Activated T-cell treated with anti-CD3 and anti-CD28 coated beads for 1 hour (primary cell): ENCODE measurements at regions not wholly inside any gene's neighbourhood (a gene's known extent, or its start where the extent isn't known, plus 50 kb on each side); places are given as distances from the start of the nearest gene placed in this dataset.
"Not testable (repeated sequence)": the region's sequence is repeated elsewhere in the genome, so short reads cannot be mapped to it uniquely, and the experiment has no call there.

Experiments used
- DNase-seq: peaks from one replicate; pipeline ENCODE4 v3.0.0-alpha.2; 2020; ENCODE audit warnings: low read depth

DNA sequence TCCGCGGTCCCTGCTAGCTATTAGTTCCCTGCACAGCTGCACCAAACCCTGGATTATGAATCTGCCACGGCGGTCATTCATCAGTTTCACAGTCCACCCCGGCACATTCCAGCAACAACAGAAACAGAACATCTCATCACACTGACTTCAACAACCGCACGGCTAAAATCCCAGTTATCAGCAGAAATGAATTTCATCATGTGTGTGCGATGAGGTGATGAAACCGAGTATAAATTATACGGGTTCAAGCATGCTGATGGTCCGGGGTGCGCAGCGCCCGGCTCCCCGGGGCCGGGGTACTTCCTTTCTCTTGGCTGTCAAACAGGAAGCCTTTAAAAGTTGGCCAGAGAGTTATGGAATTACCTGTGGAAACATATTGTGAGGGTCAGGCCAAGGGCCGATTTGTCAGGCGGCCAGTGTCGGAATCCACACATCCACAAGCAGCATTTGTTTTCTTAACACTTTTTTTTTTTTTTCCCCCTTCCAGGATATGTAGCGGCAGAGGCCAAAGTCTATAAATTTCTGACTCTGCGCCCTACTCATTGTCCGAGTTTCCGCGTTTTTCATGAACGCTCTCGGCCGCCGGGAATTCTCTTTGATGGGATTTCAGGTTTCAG is 420.9 kb upstream of the MGMT start:
- no peak for DNase-seq

- DNase-seq: no peak
Observed at GRCh38 chr10:129046962-129047361, 420.1 kb upstream of the MGMT start.

DNA sequence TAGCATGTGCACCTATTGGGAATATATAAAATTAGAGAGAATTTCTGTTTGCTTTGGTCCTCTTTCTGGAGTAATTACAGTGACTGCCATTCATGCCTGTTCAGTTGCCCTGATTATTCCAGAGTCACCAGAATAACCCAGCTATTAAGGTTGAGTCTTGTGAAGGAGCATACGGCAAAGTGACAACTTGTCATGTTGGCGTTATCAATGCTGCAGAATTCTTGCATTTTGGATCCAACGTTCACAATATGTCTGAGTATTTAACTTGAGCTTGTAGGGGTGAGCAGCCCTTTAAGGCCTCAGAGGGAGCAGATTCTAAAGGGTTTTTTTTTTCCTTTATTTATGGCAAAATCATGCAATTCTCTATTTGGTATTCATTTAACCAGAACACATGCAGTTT is 419.4 kb upstream of the MGMT start:
- DNase-seq: no peak

- no peak for DNase-seq
Observed at GRCh38 chr10:129048513-129048912, 418.5 kb upstream of the MGMT start.

DNA sequence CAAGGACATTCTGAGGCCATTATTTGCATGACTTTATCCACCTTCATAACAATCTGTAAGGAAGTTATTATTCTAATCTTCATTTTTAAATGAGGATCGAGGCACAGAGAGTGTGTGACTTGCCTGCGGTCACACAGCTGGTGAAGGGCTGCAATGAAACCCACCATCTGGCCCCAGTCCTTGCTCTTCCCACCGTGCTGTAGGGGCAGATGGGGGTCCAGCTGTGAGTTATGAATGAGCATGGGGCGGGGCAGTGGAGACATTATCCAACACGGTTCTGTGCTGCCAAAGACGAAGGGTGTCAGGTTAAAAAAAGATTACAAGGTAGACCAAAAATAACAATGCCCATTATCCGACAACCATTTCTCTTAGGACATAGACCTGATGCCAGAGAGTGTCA is 417.5 kb upstream of the MGMT start:
- no peak for DNase-seq

GRCh38 chr10:129055225-129055624 is 411.8 kb upstream of the MGMT start:
- no peak for DNase-seq

GRCh38 chr10:129055986-129056385 is 411.1 kb upstream of the MGMT start:
- DNase-seq: no peak

DNA sequence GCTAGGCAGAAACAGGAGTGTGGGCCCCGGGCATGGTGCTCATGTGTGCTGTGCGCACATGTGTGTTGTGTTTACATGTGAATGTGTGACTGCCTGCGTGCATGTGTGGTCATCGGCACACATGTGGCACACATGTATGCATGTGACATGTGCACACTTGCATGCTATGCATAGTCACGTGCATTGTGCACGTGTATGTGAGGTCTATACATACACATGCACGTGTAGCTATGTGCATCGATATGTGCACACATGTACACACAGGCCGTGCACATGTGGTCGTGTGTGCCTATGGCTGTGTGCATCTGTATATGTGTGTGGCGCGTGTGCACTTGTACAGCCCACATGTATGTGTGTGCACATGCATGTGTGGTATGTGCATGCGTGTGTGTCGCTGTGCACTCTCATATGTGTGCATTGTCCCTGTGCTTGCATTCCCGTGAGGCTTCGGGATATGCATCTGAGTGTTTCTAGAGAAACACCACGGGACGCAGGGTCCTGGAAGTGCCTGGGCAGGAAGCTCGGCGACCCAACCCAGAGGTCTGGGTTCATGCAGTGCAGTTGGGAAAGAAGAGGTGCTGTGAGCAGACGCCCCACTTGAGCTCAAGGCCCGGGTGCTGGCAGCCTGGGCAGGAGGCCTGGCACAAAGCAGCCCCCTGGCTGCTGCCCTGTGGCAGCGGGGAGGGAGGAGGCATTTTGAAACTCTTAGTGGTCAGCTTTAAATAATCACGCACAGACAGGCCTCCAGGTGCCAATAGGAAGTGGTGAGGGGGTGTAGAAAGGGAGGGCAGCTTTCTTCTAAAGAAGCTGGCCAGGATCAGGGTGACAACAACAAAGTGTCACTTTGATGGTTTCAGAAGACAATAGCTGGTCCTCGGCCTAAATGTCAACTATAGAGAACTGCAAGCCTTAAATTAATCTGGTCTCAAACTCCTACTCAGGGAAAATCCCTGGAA is 410.0 kb upstream of the MGMT start:
- DNase-seq: no peak

DNA sequence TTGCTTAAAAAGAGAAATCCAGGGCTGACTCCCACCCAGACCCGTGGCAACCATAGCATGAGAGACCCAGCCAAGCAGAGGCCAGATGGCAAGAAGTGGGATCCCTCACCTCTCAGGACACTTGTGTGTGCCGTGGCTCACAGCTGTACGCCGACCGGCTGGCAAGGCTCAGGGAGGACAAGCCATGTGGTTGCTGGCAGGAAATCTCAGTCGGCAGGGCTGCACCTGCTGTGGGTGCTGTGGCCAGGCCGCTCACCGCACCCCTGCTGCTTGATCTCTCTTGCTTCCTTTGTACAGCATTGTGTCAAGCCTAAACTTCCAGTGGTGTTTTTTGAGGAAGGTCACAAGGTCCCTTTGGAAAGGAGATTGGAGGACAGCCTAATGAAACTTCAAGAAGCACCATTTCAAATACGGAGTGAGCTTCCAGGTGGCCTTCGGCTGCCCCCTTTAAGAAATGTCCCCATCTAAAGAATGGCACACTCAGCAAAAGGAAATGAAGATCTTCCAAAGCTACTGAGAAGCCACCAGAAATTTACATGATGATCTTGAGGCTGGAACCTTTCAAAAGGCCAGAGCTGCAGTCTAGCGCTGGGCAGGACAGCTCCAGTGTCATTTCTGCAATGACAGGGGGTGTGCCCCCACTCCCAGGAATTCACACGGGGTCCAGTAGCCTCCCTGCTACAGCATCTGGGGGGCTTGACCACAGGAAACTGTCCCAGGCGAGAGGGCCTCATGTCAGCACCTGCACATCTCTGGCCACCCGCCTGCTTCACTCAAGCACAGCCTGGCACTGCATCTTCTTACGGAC is 409.0 kb upstream of the MGMT start:
- DNase-seq: peak; percentile 29

GRCh38 chr10:129058664-129059155 is 408.3 kb upstream of the MGMT start:
- DNase-seq: no peak

- no peak for DNase-seq
Observed at GRCh38 chr10:129059977-129060376, 407.1 kb upstream of the MGMT start.

- DNase-seq: no peak
Observed at GRCh38 chr10:129063212-129063611, 403.8 kb upstream of the MGMT start.

DNA sequence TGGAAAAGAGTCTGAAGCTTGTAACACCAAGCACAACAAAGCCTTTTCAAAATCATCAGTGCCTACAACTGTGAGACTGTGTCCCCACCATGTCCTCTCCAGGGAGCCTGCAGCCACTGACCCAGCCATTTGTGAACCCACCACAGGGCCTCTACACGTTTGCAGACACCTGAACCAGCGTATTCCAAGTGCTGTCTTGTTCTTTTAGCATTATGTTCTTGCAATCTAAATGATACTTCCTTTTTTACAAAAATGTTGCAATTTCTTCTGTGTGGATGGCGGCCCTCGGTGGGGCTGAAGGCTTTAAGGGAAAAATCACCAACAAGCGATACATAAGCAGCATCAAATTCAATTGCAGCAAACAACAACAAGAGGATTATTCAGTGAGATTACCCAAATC is 403.2 kb upstream of the MGMT start:
- no peak for DNase-seq

DNA sequence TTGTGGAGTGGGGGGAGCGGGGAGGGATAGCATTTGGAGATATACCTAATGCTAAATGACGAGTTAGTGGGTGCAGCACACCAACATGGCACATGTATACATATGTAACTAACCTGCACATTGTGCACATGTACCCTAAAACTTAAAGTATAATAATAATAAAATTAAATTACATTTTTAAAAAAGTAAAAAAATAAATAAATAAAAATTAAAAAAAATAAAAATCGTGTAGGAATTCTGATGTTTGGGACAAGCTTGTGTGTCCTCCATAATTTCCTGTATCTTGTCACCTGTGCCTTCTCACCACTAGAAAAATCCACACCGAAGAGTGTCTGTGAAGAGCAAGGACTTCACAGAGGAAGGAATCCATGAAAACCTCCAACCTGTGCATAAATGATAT is 400.5 kb upstream of the MGMT start:
- DNase-seq: not testable (repeated sequence)

GRCh38 chr10:129071411-129071810 is 395.6 kb upstream of the MGMT start:
- DNase-seq: not testable (repeated sequence)

DNA sequence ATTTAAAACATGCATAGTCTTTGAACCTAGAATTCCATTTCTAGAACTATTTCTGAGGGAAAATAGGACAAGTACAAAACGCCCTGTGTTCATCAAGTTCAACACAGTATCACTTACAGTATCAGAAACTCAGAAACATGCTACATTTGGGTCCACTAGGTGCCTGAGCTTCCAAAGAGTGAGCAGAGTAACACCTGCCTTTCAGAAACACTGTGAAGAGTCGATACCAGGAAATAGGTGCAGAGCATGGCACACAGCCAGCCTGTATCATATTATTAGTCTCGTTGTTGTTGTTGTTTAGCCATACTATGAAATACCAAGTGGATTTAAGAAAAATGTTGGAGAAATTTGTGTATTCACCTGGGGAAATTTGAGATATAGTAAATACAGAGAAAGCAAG is 392.1 kb upstream of the MGMT start:
- no peak for DNase-seq

DNA sequence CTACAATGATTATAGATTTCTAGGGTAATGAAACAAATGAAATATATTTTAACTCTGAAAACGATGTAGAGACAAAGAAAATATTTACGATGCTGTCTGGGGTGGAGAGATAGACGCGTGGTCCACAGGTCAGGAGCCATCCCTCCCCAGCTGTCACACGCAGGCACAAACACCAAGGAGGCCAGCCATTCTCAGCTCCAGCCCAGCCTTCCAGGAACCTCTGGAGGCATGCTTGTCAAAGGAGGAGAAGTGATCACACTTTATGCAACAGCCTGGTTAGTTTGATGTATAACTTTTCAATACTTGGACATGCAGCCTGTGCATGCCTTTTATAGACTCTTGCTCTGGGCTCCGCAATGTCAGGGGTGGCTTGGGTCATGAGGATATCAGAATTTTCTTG is 391.5 kb upstream of the MGMT start:
- no peak for DNase-seq

DNA sequence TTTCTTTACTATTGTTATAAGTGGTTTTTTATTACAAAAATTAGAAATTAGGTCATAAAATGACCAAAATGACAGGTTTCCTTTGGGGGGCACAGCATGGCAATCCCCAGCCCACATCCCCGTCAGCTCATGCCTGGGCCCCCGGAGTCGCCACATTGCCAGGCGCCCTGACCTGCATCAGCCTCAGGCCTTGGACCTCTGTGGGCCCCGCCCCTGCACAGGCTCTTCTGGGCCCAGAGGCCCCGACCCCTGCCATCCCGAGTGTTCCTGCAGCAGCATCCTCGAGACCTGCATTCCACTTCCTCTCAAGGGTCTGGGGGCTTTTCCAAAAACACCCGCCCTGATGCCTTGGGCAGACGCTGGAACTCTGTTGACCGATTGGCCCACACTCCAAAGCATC is 391.1 kb upstream of the MGMT start:
- DNase-seq: no peak

DNA sequence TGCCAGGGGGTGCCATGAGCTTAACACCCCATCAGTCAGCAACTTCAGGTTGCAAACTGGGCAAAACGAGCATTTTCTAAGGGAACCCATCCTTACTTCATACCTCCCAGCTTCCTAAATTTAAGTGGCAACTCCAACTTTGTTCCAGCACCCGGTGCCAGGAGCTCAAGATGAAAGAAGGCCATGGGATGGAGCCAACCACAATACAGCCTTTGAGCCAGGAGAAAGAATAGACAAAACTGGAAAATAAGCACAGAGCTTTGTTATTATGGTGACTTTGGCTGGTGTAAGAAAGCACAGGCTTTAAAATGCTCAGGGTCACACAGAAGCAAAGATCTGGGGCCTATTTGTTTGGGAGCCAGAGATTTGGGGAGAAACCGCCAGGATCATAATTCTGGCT is 388.7 kb upstream of the MGMT start:
- no peak for DNase-seq

DNA sequence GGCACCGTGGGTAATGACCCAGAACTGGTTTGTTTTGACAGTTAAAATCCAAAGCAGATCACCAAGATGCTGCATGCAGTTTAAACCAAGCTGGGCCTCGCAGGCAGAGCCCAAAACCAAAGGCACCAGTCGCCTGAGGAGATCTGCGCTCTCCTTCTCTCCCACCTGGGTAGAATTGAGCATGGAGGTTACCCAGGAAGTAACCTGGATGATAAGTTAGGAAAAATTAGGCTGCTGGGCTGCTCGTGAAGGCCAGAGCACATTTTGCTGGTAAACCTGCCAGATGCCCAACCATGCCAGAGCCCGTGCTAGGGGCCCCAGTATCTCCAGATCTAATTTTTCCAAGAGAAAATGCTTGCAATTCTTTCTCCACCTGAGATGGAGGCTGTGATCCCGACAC is 388.3 kb upstream of the MGMT start:
- no peak for DNase-seq

DNA sequence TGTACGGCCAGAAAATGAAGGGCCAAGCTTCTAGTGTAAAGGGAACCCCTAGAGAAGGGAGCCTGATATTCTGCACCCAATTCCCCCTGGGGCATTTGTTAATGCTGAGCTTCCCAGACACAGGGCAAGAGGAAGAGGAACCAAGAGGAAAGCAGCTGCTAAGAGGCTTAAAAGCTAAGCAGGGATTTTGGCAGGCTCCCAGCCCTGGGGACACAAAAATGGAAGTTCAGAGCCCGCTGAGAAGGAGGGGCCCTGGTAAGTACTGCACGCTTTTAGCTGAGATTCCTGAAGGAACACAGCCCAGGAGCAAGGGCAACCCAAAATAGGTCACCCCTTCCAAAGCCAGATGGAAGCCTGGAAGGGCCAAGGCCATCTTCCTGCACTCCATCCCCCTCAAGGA is 387.3 kb upstream of the MGMT start:
- no peak for DNase-seq

DNA sequence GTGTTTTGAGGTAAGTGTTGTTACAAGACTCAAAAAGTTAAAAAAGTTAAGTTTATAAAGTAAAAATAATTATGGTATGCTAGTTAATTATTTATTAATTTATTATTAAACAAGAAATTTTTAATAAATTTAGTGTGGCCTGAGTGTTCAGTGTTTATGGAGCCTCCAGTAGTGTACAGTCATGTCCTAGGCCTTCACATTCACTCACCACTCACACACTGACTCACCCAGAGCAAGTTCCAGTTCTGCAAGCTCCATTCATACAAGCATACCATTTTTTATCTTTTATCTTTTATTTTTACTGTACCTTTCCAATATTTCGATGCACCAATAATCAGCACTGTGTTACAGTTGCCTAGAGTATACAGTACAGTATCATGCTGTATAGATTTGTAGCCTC is 381.2 kb upstream of the MGMT start:
- DNase-seq: no peak

DNA sequence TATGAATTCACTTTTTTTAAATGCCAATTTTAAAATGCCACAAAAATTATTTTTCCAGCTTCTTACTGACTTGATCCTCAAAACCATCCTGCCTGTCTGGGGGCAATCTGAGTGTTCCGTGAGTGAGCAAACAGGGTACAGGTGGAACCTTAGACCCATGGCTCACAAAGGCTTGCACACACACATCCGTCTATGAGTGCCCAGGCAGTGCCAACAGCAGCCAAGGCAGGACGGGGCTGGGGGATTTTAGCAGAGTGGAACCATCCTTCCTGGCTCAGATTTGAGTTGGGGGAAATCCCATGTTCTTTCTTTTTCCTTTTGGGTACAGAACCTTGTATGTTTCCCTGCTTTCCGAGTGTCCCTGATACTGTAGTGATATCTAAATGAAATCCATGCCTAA is 377.7 kb upstream of the MGMT start:
- no peak for DNase-seq
